ENCODE measurements at regions not wholly inside any gene's neighbourhood (a gene's known extent, or its start where the extent isn't known, plus 50 kb on each side); places are given as distances from the start of the nearest gene placed in this dataset.

GRCh38 chr7:137151041-137151689 lies 192.4 kb downstream of the PTN start:
- no peak for TF ChIP-seq CTCF (IDR thresholded peaks at IDR 0.05; ENCODE audit: partially characterized antibody, unreplicated experiment)
- H3K9me3 Mint-ChIP-seq (ENCODE audit: unreplicated experiment): no peaks in the 10 kb centered on the region
- H3K36me3 Mint-ChIP-seq (ENCODE audit: unreplicated experiment): no peaks in the 10 kb centered on the region
- H3K4me3 Mint-ChIP-seq (ENCODE audit: unreplicated experiment): peak overlapping the region; percentile 1
- no peak overlapping the region for H3K27ac Mint-ChIP-seq (ENCODE audit: unreplicated experiment)
- H3K27me3 Mint-ChIP-seq (ENCODE audit: unreplicated experiment): no peaks in the 10 kb centered on the region
- DNase-seq: no peak
- peaks cover 7% of the 10 kb centered on the region for H3K4me1 Mint-ChIP-seq (ENCODE audit: low read depth, unreplicated experiment)

GRCh38 chr7:137147338-137147720 lies 196.2 kb downstream of the PTN start:
- H3K4me1 Mint-ChIP-seq (ENCODE audit: low read depth, unreplicated experiment): peaks cover 7% of the 10 kb centered on the region
- no peaks in the 10 kb centered on the region for H3K9me3 Mint-ChIP-seq (ENCODE audit: unreplicated experiment)
- no peak for TF ChIP-seq CTCF (IDR thresholded peaks at IDR 0.05; ENCODE audit: partially characterized antibody, unreplicated experiment)
- no peaks in the 10 kb centered on the region for H3K27me3 Mint-ChIP-seq (ENCODE audit: unreplicated experiment)
- H3K4me3 Mint-ChIP-seq (ENCODE audit: unreplicated experiment): no peak overlapping the region
- H3K27ac Mint-ChIP-seq (ENCODE audit: unreplicated experiment): no peak overlapping the region
- no peak for DNase-seq
- H3K36me3 Mint-ChIP-seq (ENCODE audit: unreplicated experiment): no peaks in the 10 kb centered on the region

GRCh38 chr7:137146552-137147337 lies 196.8 kb downstream of the PTN start:
- Mint-ChIP-seq H3K4me1 (ENCODE audit: low read depth, unreplicated experiment) (peaks cover 7% of the 10 kb centered on the region), H3K27me3 (ENCODE audit: unreplicated experiment) (no peaks in the 10 kb centered on the region), H3K36me3 (ENCODE audit: unreplicated experiment) (no peaks in the 10 kb centered on the region), H3K9me3 (ENCODE audit: unreplicated experiment) (no peaks in the 10 kb centered on the region), H3K27ac (ENCODE audit: unreplicated experiment) (no peak overlapping the region), H3K4me3 (ENCODE audit: unreplicated experiment) (no peak overlapping the region)
- DNase-seq: no peak
- no peak for TF ChIP-seq CTCF (IDR thresholded peaks at IDR 0.05; ENCODE audit: partially characterized antibody, unreplicated experiment)

- H3K36me3 Mint-ChIP-seq (ENCODE audit: unreplicated experiment): no peaks in the 10 kb centered on the region
- no peaks in the 10 kb centered on the region for H3K9me3 Mint-ChIP-seq (ENCODE audit: unreplicated experiment)
- H3K27ac Mint-ChIP-seq (ENCODE audit: unreplicated experiment): no peak overlapping the region
- no peak overlapping the region for H3K4me3 Mint-ChIP-seq (ENCODE audit: unreplicated experiment)
- TF ChIP-seq CTCF (IDR thresholded peaks at IDR 0.05; ENCODE audit: partially characterized antibody, unreplicated experiment): no peak
- DNase-seq: no peak
- no peaks in the 10 kb centered on the region for H3K27me3 Mint-ChIP-seq (ENCODE audit: unreplicated experiment)
- peaks cover 5% of the 10 kb centered on the region for H3K4me1 Mint-ChIP-seq (ENCODE audit: low read depth, unreplicated experiment)
Observed at GRCh38 chr7:137146012-137146455, 197.5 kb downstream of the PTN start.

GRCh38 chr7:137142376-137142775 lies 201.2 kb downstream of the PTN start:
- H3K27ac Mint-ChIP-seq (ENCODE audit: unreplicated experiment): no peak overlapping the region
- no peak for DNase-seq
- no peaks in the 10 kb centered on the region for H3K36me3 Mint-ChIP-seq (ENCODE audit: unreplicated experiment)
- TF ChIP-seq CTCF (IDR thresholded peaks at IDR 0.05; ENCODE audit: partially characterized antibody, unreplicated experiment): no peak
- H3K4me3 Mint-ChIP-seq (ENCODE audit: unreplicated experiment): no peak overlapping the region
- H3K4me1 Mint-ChIP-seq (ENCODE audit: low read depth, unreplicated experiment): no peaks in the 10 kb centered on the region
- H3K27me3 Mint-ChIP-seq (ENCODE audit: unreplicated experiment): no peaks in the 10 kb centered on the region
- H3K9me3 Mint-ChIP-seq (ENCODE audit: unreplicated experiment): no peaks in the 10 kb centered on the region

Data from glutamatergic neuron (in vitro differentiated cells).